ENCODE measurements at regions not wholly inside any gene's neighbourhood (a gene's known extent, or its start where the extent isn't known, plus 50 kb on each side); places are given as distances from the start of the nearest gene placed in this dataset.

GRCh38 chrX:134174273-134174660, 62.7 kb upstream of the CCDC160 start (continued):
- TF ChIP-seq FOXP1 (CRISPR knock-in tag; IDR thresholded peaks at IDR 0.05; ENCODE audit: borderline replicate concordance): no peak
- no peak for TF ChIP-seq ARID4B (CRISPR knock-in tag; IDR thresholded peaks at IDR 0.05; ENCODE audit: borderline replicate concordance)
- no peak for TF ChIP-seq TP53 (CRISPR knock-in tag; IDR thresholded peaks at IDR 0.05)
- no peak for TF ChIP-seq ESRRA (CRISPR knock-in tag; IDR thresholded peaks at IDR 0.05; ENCODE audit: borderline replicate concordance)
- no peak for TF ChIP-seq NR3C1 (CRISPR knock-in tag; conservative IDR thresholded peaks at IDR 0.05; ENCODE audit: low read depth)
- no peak for TF ChIP-seq TEAD4 (CRISPR knock-in tag; IDR thresholded peaks at IDR 0.05)
- TF ChIP-seq ZNF396 (CRISPR knock-in tag; IDR thresholded peaks at IDR 0.05; ENCODE audit: borderline replicate concordance): no peak
- no peak for TF ChIP-seq MYBL2 (CRISPR knock-in tag; IDR thresholded peaks at IDR 0.05)
- no peak for TF ChIP-seq ZNF416 (CRISPR knock-in tag; IDR thresholded peaks at IDR 0.05)
- no peak for TF ChIP-seq E2F1 (CRISPR knock-in tag; IDR thresholded peaks at IDR 0.05)

- Mint-ChIP-seq H3K9me3 (no peaks in the 10 kb centered on the region), H3K36me3 (peaks cover 22% of the 10 kb centered on the region), H3K27ac (peak overlapping the region; percentile 98), H3K27me3 (ENCODE audit: low read depth) (no peaks in the 10 kb centered on the region), H3K4me1 (peaks cover 52% of the 10 kb centered on the region), H3K4me3 (peak overlapping the region; percentile 94)
- DNase-seq (ENCODE audit: low spot score) (peak; percentile 65), ATAC-seq (peak; percentile 72)
- TF ChIP-seq USF2 (CRISPR knock-in tag; IDR thresholded peaks at IDR 0.05) (peak; percentile 63), USF1 (CRISPR knock-in tag; IDR thresholded peaks at IDR 0.05) (peak; percentile 47; the same call in 1 of the 2 replicates), ZNF416 (CRISPR knock-in tag; IDR thresholded peaks at IDR 0.05) (no peak)
- POLR2A ChIA-PET: interaction anchor here (0.7 to 0.8 kb wide), 2 partner anchors 12 to 32 kb away, joined by 3 to 6 read pairs; no protein-coding TSS in a partner anchor
- CTCF ChIA-PET: interaction anchor here (1.1 to 1.9 kb wide), 2 partner anchors 79 to 382 kb away, joined by 3 to 9 read pairs; no protein-coding TSS in a partner anchor
Measured at GRCh38 chrX:134174859-134175258, 62.1 kb upstream of the CCDC160 start.

GRCh38 chrX:134177527-134177926, 59.5 kb upstream of the CCDC160 start:
- Mint-ChIP-seq H3K27me3 (ENCODE audit: low read depth) (peaks cover 8% of the 10 kb centered on the region), H3K27ac (peak overlapping the region; percentile 87), H3K4me3 (peak overlapping the region; percentile 46), H3K4me1 (peaks cover 63% of the 10 kb centered on the region), H3K9me3 (no peaks in the 10 kb centered on the region), H3K36me3 (peaks cover 3% of the 10 kb centered on the region)
- no peak; the same call in 1 of the 2 replicates for ATAC-seq
- POLR2A ChIA-PET: no interaction called here
- DNase-seq (ENCODE audit: low spot score): no peak
- CTCF ChIA-PET: no interaction called here
- TF ChIP-seq CREM (CRISPR knock-in tag; IDR thresholded peaks at IDR 0.05) (no peak), NR1H2 (CRISPR knock-in tag; IDR thresholded peaks at IDR 0.05) (no peak), JUN (CRISPR knock-in tag; IDR thresholded peaks at IDR 0.05) (no peak), PRRX2 (CRISPR knock-in tag; IDR thresholded peaks at IDR 0.05) (no peak), GRHL2 (CRISPR knock-in tag; IDR thresholded peaks at IDR 0.05; ENCODE audit: insufficient replicate concordance, severe bottlenecking) (no peak), ZNF263 (CRISPR knock-in tag; IDR thresholded peaks at IDR 0.05; ENCODE audit: low read depth) (no peak), ZNF532 (CRISPR knock-in tag; IDR thresholded peaks at IDR 0.05; ENCODE audit: borderline replicate concordance) (no peak)

All from WTC11 (cell line).